Keratinocyte (primary cell): ENCODE measurements at regions not wholly inside any gene's neighbourhood (a gene's known extent, or its start where the extent isn't known, plus 50 kb on each side); places are given as distances from the start of the nearest gene placed in this dataset.

Experiments
- DNase-seq: peaks from one replicate; pipeline ENCODE4 v3.0.0-alpha.2; 2011; ENCODE audit warnings: low read depth, missing footprints, low spot score
- FAIRE-seq: peaks from 2 replicates; lab custom pipeline; 2011; peaks lifted over from hg19 to GRCh38; lab: Jason Lieb, UNC
- H2AFZ ChIP-seq: 2 replicates; pipeline ENCODE4 v1.6.0; 2012; ENCODE audit warnings: low read length, control low read depth, inconsistent platforms; ENCODE audit not compliant: control insufficient read depth
- H3K27ac ChIP-seq: 2 replicates; pipeline ENCODE4 v1.5.1; 2011; ENCODE audit warnings: low read length; ENCODE audit not compliant: control insufficient read depth, insufficient read depth
- H3K27me3 ChIP-seq: 3 replicates; pipeline ENCODE4 v1.6.0; 2011; ENCODE audit warnings: low read length; ENCODE audit not compliant: control insufficient read depth, insufficient read depth; ENCODE audit errors: extremely low read depth
- H3K36me3 ChIP-seq, 2 experiments: 2 replicates in 1 of 2; 3 replicates in 1 of 2; pipeline ENCODE4 v1.5.1; 2011; ENCODE audit warnings: low read length in 2 of 2, mild to moderate bottlenecking in 1 of 2; ENCODE audit not compliant: control insufficient read depth in 2 of 2, insufficient read depth in 2 of 2; ENCODE audit errors: extremely low read depth in 1 of 2
- H3K4me1 ChIP-seq: 3 replicates; pipeline ENCODE4 v1.5.1; 2011; ENCODE audit warnings: low read length; ENCODE audit not compliant: control insufficient read depth, insufficient read depth; ENCODE audit errors: extremely low read depth
- H3K4me2 ChIP-seq: 3 replicates; pipeline ENCODE4 v1.6.0; 2011; ENCODE audit warnings: low read depth, low read length; ENCODE audit not compliant: control insufficient read depth, insufficient read depth; ENCODE audit errors: extremely low read depth
- H3K4me3 ChIP-seq, 3 experiments: fragments of 200-600 bp in 1 of 3; sonication (generic) in 1 of 3; 2 replicates in 2 of 3; 3 replicates in 1 of 3; pipeline ENCODE4 v1.5.1; 2011 to 2016; ENCODE audit warnings: low read length in 3 of 3, mild to moderate bottlenecking in 3 of 3, control low read depth in 2 of 3, inconsistent platforms in 1 of 3, low read depth in 1 of 3, mixed read lengths in 1 of 3, mixed run types in 1 of 3, moderate library complexity in 1 of 3; ENCODE audit not compliant: control insufficient read depth in 2 of 3, insufficient read depth in 2 of 3; ENCODE audit errors: extremely low read depth in 1 of 3
- H3K79me2 ChIP-seq: 2 replicates; pipeline ENCODE4 v1.6.0; 2012; ENCODE audit warnings: low read length; ENCODE audit not compliant: control insufficient read depth, insufficient read depth
- H3K9ac ChIP-seq: 3 replicates; pipeline ENCODE4 v1.6.0; 2011; ENCODE audit warnings: low read length; ENCODE audit not compliant: control insufficient read depth, insufficient read depth; ENCODE audit errors: extremely low read depth
- H3K9me1 ChIP-seq: 3 replicates; pipeline ENCODE4 v1.6.0; 2011; ENCODE audit warnings: low read length; ENCODE audit not compliant: control insufficient read depth, insufficient read depth; ENCODE audit errors: extremely low read depth
- H3K9me3 ChIP-seq: 2 replicates; pipeline ENCODE4 v1.5.1; 2012; ENCODE audit warnings: low read depth, low read length; ENCODE audit not compliant: control insufficient read depth
- H4K20me1 ChIP-seq: 3 replicates; pipeline ENCODE4 v1.6.0; 2011; ENCODE audit warnings: low read length; ENCODE audit not compliant: control insufficient read depth, insufficient read depth; ENCODE audit errors: extremely low read depth
- EZH2 ChIP-seq: IDR thresholded peaks from one replicate; pipeline ENCODE4 v1.6.1; 2012; ENCODE audit warnings: inconsistent platforms, mild to moderate bottlenecking, low read length, moderate library complexity
- dilution Hi-C: fragments of 300-500 bp; cut with MboI; formaldehyde crosslinking; loops from one replicate; pipeline ENCODE4 v1.7.0; 2020; ENCODE audit warnings: low sequenced_read_pairs; ENCODE audit not compliant: extremely low pct_ligation_motif_present
- TF ChIP-seq, protein P1 (sequence below), 3 experiments: IDR thresholded peaks in 1 of 3; conservative IDR thresholded peaks in 1 of 3; optimal IDR thresholded peaks in 1 of 3; 2 replicates in 2 of 3; 3 replicates in 1 of 3; pipeline versions ENCODE3 to v1.5.1; 2011; ENCODE audit warnings: low read length in 3 of 3, mild to moderate bottlenecking in 3 of 3, moderate library complexity in 2 of 3, control low read depth in 1 of 3, inconsistent platforms in 1 of 3; ENCODE audit not compliant: insufficient read depth in 2 of 3; ENCODE audit errors: extremely low read depth in 1 of 3

- FAIRE-seq (no peak), DNase-seq (no peak)
- no peaks in the 10 kb centered on the region for H3K9me1 ChIP-seq
- no peak overlapping the region for H3K9ac ChIP-seq
- no peak overlapping the region for H3K4me2 ChIP-seq
- H2AFZ ChIP-seq, result no peak overlapping the region
- no peaks in the 10 kb centered on the region for H3K36me3 ChIP-seq
- H3K79me2 ChIP-seq, result no peaks in the 10 kb centered on the region
- no peak overlapping the region for H3K4me3 ChIP-seq
- TF ChIP-seq EZH2, result no peak
- TF ChIP-seq, protein P1, sequence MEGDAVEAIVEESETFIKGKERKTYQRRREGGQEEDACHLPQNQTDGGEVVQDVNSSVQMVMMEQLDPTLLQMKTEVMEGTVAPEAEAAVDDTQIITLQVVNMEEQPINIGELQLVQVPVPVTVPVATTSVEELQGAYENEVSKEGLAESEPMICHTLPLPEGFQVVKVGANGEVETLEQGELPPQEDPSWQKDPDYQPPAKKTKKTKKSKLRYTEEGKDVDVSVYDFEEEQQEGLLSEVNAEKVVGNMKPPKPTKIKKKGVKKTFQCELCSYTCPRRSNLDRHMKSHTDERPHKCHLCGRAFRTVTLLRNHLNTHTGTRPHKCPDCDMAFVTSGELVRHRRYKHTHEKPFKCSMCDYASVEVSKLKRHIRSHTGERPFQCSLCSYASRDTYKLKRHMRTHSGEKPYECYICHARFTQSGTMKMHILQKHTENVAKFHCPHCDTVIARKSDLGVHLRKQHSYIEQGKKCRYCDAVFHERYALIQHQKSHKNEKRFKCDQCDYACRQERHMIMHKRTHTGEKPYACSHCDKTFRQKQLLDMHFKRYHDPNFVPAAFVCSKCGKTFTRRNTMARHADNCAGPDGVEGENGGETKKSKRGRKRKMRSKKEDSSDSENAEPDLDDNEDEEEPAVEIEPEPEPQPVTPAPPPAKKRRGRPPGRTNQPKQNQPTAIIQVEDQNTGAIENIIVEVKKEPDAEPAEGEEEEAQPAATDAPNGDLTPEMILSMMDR (optimal IDR thresholded peaks at IDR 0.05 in 1 of 3, IDR thresholded peaks at IDR 0.05 in 1 of 3, conservative IDR thresholded peaks at IDR 0.05 in 1 of 3; ENCODE audit: extremely low read depth in 1 of 3, insufficient read depth in 2 of 3, low read length in 3 of 3), result no peak
- no peaks in the 10 kb centered on the region for H3K4me1 ChIP-seq
- H3K27ac ChIP-seq, result no peak overlapping the region
- dilution Hi-C loops, result no loop called here
- no peaks in the 10 kb centered on the region for H3K27me3 ChIP-seq
- H3K9me3 ChIP-seq, result no peaks in the 10 kb centered on the region
- no peaks in the 10 kb centered on the region for H4K20me1 ChIP-seq
Observed at GRCh38 chr10:3593611-3594010, 191.4 kb downstream of the KLF6 start.

DNA sequence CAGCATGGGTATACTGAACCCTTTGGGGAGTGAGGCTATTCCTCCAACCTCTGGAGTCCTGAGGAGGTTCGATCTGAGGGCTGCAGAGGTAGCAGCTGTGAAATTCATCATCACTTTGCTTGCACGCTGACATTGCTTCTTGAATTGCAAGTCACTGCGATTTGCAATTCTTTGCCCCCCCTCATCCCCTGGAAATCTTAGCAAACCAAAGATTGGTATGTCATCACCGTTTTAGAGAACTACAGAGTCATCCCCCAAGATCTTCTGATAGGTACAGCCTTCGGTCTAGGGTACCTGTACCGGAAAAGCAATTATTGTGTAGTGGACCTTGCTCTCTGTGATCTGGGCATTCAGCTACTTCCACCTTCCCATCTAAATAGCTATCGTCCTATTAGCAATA lies 192.6 kb downstream of the KLF6 start:
- TF ChIP-seq, protein P1 (optimal IDR thresholded peaks at IDR 0.05 in 1 of 3, IDR thresholded peaks at IDR 0.05 in 1 of 3, conservative IDR thresholded peaks at IDR 0.05 in 1 of 3; ENCODE audit: extremely low read depth in 1 of 3, insufficient read depth in 2 of 3, low read length in 3 of 3), result no peak
- no peak for TF ChIP-seq EZH2
- H3K36me3 ChIP-seq, result no peaks in the 10 kb centered on the region
- FAIRE-seq (no peak), DNase-seq (no peak)
- no peaks in the 10 kb centered on the region for H3K4me1 ChIP-seq
- no peak overlapping the region for H3K4me3 ChIP-seq
- no peak overlapping the region for H2AFZ ChIP-seq
- no peak overlapping the region for H3K27ac ChIP-seq
- H3K27me3 ChIP-seq, result no peaks in the 10 kb centered on the region
- no peaks in the 10 kb centered on the region for H3K79me2 ChIP-seq
- no peaks in the 10 kb centered on the region for H3K9me3 ChIP-seq
- dilution Hi-C loops, result no loop called here
- no peak overlapping the region for H3K9ac ChIP-seq
- no peaks in the 10 kb centered on the region for H4K20me1 ChIP-seq
- H3K4me2 ChIP-seq, result no peak overlapping the region
- H3K9me1 ChIP-seq, result no peaks in the 10 kb centered on the region
